PC-9 (cell line): ENCODE measurements at regions not wholly inside any gene's neighbourhood (a gene's known extent, or its start where the extent isn't known, plus 50 kb on each side); places are given as distances from the start of the nearest gene placed in this dataset.

Source experiments
- CTCF ChIP-seq: fragments of 200-600 bp; sonication (generic); conservative IDR thresholded peaks from 2 replicates; pipeline ENCODE4 v1.6.1; 2017; ENCODE audit warnings: mixed run types, antibody characterized with exemption, mild to moderate bottlenecking, moderate library complexity
- EZH2 ChIP-seq: fragments of 200-600 bp; sonication (generic); IDR thresholded peaks from 2 replicates; pipeline ENCODE4 v1.8.0; 2017; ENCODE audit warnings: antibody characterized with exemption, low read depth

GRCh38 chr1:101526813-101527212 is 290.0 kb downstream of the S1PR1 start:
- TF ChIP-seq CTCF = no peak
- TF ChIP-seq EZH2 = no peak
